ENCODE measurements at regions not wholly inside any gene's neighbourhood (a gene's known extent, or its start where the extent isn't known, plus 50 kb on each side); places are given as distances from the start of the nearest gene placed in this dataset.
A peak's percentile ranks its signal among the peaks of the same experiment; 100 is the strongest.

DNA sequence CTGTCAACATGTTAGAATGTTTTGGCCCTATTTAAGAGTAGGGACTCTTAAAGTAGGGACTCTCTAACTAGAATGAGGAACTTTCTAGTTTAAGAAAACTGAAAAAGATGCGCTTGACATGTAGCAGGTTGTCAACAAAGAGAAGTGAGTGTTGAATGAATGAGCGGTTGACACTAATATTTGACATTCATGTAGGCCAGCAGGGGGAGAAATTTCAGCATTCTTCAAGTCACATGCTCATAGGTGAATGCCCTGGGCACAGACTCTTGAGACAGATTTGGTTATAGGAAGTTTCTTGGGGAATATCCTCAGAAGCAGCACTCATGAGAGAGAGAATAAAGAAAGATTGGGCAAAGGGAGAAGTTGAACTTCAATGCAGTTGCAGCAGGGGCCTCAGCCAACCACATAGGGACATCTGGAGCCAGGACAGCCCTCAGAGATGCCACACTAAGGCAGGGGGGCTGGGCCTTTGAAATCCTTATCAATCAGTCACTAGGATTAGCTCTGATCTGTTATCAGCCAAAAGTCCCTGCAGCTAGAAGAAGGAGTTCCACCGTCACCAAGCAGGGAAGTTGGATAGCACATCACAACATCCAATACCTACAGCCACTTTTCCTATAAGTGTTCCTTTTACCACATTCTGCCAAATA lies 145.1 kb upstream of the FKBP1C start:
- Histone ChIP-seq H3K79me2 (ENCODE audit: insufficient read depth, low read length) (no peaks in the 10 kb centered on the region), H3K9me3 (ENCODE audit: low read length) (no peaks in the 10 kb centered on the region), H3K4me1 (ENCODE audit: insufficient read depth, low read length, severe bottlenecking) (no peaks in the 10 kb centered on the region), H3K9ac (ENCODE audit: low read length) (no peak overlapping the region), H3K27ac (ENCODE audit: low read depth, low read length, poor library complexity, severe bottlenecking) (no peak overlapping the region), H3K9me2 (ENCODE audit: low read depth, low read length) (no peaks in the 10 kb centered on the region), H3K4me3 (ENCODE audit: low read depth, low read length, poor library complexity, severe bottlenecking) (no peak overlapping the region), H3K27me3 (ENCODE audit: insufficient read depth, low read length) (no peaks in the 10 kb centered on the region), H2AFZ (ENCODE audit: low read length) (no peak overlapping the region), H3K36me3 (ENCODE audit: insufficient read depth, low read length) (no peaks in the 10 kb centered on the region), H4K20me1 (ENCODE audit: insufficient read depth, low read length) (no peaks in the 10 kb centered on the region), H3K4me2 (ENCODE audit: low read length) (no peak overlapping the region), H3F3A (ENCODE audit: insufficient read depth, low read length) (no peaks in the 10 kb centered on the region)
- TF ChIP-seq, protein P1, sequence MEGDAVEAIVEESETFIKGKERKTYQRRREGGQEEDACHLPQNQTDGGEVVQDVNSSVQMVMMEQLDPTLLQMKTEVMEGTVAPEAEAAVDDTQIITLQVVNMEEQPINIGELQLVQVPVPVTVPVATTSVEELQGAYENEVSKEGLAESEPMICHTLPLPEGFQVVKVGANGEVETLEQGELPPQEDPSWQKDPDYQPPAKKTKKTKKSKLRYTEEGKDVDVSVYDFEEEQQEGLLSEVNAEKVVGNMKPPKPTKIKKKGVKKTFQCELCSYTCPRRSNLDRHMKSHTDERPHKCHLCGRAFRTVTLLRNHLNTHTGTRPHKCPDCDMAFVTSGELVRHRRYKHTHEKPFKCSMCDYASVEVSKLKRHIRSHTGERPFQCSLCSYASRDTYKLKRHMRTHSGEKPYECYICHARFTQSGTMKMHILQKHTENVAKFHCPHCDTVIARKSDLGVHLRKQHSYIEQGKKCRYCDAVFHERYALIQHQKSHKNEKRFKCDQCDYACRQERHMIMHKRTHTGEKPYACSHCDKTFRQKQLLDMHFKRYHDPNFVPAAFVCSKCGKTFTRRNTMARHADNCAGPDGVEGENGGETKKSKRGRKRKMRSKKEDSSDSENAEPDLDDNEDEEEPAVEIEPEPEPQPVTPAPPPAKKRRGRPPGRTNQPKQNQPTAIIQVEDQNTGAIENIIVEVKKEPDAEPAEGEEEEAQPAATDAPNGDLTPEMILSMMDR (IDR thresholded peaks at IDR 0.05; ENCODE audit: low read length) = peak; percentile 40; the same call in 1 of the 2 replicates
- no peak for TF ChIP-seq EZH2 (IDR thresholded peaks at IDR 0.05; ENCODE audit: borderline replicate concordance, low read length)

DNA sequence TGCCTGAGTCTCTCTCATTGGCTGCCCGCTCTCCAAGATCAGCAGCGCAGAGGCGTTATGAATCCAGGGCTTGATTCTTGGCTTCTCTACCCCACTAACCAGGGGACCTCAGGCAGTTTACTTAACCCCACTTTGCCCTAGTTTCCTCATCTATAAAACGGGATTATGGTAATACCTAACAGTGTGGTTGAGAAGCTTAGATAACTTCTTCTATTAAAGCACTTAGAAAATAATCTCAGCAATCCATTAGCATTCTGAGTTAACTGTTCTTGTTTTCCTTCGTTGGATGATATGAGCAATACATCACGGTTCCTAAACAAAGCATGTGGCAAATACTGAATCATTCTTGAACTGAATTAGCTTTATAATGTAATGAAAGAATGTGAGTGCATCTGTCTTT lies 116.3 kb upstream of the FKBP1C start:
- Histone ChIP-seq H3K4me2 (ENCODE audit: low read length) (no peak overlapping the region), H2AFZ (ENCODE audit: low read length) (no peak overlapping the region), H3K27ac (ENCODE audit: low read depth, low read length, poor library complexity, severe bottlenecking) (no peak overlapping the region), H3K9me3 (ENCODE audit: low read length) (no peaks in the 10 kb centered on the region), H4K20me1 (ENCODE audit: insufficient read depth, low read length) (no peaks in the 10 kb centered on the region), H3K4me1 (ENCODE audit: insufficient read depth, low read length, severe bottlenecking) (no peaks in the 10 kb centered on the region), H3K36me3 (ENCODE audit: insufficient read depth, low read length) (no peaks in the 10 kb centered on the region), H3K9me2 (ENCODE audit: low read depth, low read length) (no peaks in the 10 kb centered on the region), H3K4me3 (ENCODE audit: low read depth, low read length, poor library complexity, severe bottlenecking) (no peak overlapping the region), H3F3A (ENCODE audit: insufficient read depth, low read length) (no peaks in the 10 kb centered on the region), H3K9ac (ENCODE audit: low read length) (no peak overlapping the region), H3K79me2 (ENCODE audit: insufficient read depth, low read length) (no peaks in the 10 kb centered on the region), H3K27me3 (ENCODE audit: insufficient read depth, low read length) (no peaks in the 10 kb centered on the region)
- TF ChIP-seq, protein P1 (IDR thresholded peaks at IDR 0.05; ENCODE audit: low read length) = no peak
- no peak for TF ChIP-seq EZH2 (IDR thresholded peaks at IDR 0.05; ENCODE audit: borderline replicate concordance, low read length)

DNA sequence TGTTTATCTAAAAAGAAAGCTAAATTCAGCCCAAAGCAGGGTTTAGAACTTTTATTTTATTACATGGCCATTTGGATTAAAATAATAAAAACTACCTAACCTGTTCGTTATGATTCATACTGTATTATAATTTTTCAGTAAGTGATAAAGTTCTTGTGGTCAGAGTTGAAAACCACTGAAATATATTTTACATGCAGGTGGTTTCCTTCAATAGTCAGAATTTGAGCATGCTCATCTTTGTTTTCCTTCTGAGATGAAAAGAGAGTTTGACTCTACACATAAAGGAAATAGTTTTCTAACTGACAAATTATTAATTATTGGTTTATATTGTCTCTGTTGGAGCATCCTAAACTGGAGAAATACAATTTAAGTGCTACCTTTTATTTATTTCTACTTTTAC lies 114.0 kb upstream of the FKBP1C start:
- TF ChIP-seq, protein P1 (IDR thresholded peaks at IDR 0.05; ENCODE audit: low read length) = no peak
- no peak for TF ChIP-seq EZH2 (IDR thresholded peaks at IDR 0.05; ENCODE audit: borderline replicate concordance, low read length)
- H3K27me3 ChIP-seq (ENCODE audit: insufficient read depth, low read length) = no peaks in the 10 kb centered on the region
- H4K20me1 ChIP-seq (ENCODE audit: insufficient read depth, low read length) = no peaks in the 10 kb centered on the region
- no peak overlapping the region for H2AFZ ChIP-seq (ENCODE audit: low read length)
- no peaks in the 10 kb centered on the region for H3K9me3 ChIP-seq (ENCODE audit: low read length)
- no peak overlapping the region for H3K4me2 ChIP-seq (ENCODE audit: low read length)
- no peak overlapping the region for H3K4me3 ChIP-seq (ENCODE audit: low read depth, low read length, poor library complexity, severe bottlenecking)
- H3K9ac ChIP-seq (ENCODE audit: low read length) = no peak overlapping the region
- H3K4me1 ChIP-seq (ENCODE audit: insufficient read depth, low read length, severe bottlenecking) = no peaks in the 10 kb centered on the region
- H3F3A ChIP-seq (ENCODE audit: insufficient read depth, low read length) = no peaks in the 10 kb centered on the region
- H3K36me3 ChIP-seq (ENCODE audit: insufficient read depth, low read length) = no peaks in the 10 kb centered on the region
- H3K79me2 ChIP-seq (ENCODE audit: insufficient read depth, low read length) = no peaks in the 10 kb centered on the region
- H3K27ac ChIP-seq (ENCODE audit: low read depth, low read length, poor library complexity, severe bottlenecking) = no peak overlapping the region
- no peaks in the 10 kb centered on the region for H3K9me2 ChIP-seq (ENCODE audit: low read depth, low read length)
